Epidermal melanocyte (primary cell): ENCODE measurements at regions not wholly inside any gene's neighbourhood (a gene's known extent, or its start where the extent isn't known, plus 50 kb on each side); places are given as distances from the start of the nearest gene placed in this dataset.
"Not testable (repeated sequence)": the region's sequence is repeated elsewhere in the genome, so short reads cannot be mapped to it uniquely, and the experiment has no call there.

Experiments used
- DNase-seq: peaks from one replicate; pipeline ENCODE4 v3.0.0; 2011; ENCODE audit warnings: low spot score; ENCODE audit not compliant: insufficient read length

DNA sequence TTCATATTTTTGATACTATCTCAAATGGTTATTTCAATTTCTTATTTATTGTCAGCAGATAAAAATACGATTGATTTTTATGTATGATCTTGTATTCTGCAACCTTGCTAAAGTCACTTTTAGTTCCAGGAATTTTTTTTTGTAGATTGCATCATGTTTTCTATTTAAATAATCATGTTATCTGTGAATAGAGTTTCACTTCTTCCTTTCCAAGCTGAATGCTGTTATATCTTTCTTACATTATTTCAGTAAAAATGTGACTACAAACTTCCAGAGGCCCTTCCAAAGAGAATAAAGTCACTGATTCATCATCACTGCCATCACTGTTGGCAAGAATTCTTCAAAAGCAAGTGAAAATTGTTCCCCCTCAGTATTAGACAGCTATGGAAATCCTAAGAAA lies 104.7 kb upstream of the RAP1B start:
- no peak for DNase-seq

GRCh38 chr12:68506619-68507018 lies 104.1 kb upstream of the RAP1B start:
- no peak for DNase-seq

- no peak for DNase-seq
Measured at GRCh38 chr12:68507657-68508056, 103.0 kb upstream of the RAP1B start.

DNA sequence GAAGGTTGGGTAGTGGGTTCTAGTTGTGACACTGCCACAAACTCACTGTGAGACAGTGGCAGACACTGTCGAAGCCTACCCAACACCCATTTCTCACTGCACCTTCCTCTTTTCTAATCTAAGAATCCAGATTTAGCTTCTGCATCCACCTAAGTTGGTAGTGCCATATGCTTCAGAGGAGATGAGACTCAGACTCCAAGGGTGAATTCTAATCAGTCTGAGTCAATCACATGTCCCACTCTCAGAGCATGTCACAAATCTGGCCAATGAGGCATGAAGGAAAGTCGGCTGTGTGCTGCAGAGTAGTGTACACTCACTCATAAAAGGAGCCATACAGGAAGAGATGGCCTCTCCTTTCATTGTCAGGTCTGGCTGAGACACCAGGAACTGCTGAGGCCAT lies 102.1 kb upstream of the RAP1B start:
- DNase-seq, result no peak

DNA sequence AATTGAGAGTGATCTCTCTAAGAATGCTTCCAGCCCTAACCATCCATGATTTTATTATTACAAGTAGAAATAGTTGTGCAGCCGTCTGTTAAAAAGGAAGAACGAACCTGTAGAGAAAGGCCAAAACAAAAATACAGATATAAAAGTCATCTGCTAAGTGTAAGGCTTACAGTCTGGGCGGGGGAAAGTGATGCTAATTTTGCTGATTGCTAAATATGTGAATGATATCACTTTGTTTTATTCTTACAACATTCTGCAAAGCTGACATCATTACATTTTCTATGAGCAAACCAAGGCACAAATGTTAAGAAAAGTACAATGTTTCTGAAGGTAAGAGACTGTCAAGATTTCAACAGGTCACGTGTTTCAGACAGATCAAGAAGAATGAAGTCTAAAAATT lies 101.5 kb upstream of the RAP1B start:
- DNase-seq, result no peak

- DNase-seq, result no peak
Measured at GRCh38 chr12:68510397-68510796, 100.3 kb upstream of the RAP1B start.

DNA sequence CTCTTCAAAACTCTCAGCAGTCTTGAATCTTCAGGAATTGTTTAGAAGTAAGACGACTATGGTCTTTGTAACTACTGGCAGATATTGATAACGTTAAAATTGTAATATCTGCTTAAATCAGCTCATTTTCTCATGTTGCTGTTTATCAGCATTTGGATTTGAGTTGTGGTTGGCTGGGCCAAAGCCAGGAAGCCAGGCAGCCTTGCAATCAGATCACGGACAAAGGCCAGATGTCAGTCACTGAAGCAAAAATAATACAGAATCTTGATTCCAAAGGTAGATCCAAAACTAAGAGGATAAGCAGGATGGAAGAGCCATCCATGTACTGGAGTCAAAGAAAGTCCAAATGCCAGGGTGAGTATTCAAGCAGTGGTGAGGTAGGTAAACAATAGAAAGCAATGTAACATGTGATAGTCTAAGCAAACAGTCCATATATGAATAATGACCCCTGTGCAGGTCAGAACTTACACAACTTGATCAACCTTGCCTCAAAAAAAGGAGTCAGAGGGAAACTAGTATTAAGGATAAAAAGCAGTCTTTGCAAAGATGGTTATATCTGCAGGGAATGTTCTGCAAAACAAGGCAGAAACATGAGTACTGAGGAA lies 95.8 kb upstream of the RAP1B start:
- no peak for DNase-seq

GRCh38 chr12:68515793-68516192 lies 94.9 kb upstream of the RAP1B start:
- no peak for DNase-seq

GRCh38 chr12:68521321-68521839 lies 89.3 kb upstream of the RAP1B start:
- DNase-seq, result no peak

DNA sequence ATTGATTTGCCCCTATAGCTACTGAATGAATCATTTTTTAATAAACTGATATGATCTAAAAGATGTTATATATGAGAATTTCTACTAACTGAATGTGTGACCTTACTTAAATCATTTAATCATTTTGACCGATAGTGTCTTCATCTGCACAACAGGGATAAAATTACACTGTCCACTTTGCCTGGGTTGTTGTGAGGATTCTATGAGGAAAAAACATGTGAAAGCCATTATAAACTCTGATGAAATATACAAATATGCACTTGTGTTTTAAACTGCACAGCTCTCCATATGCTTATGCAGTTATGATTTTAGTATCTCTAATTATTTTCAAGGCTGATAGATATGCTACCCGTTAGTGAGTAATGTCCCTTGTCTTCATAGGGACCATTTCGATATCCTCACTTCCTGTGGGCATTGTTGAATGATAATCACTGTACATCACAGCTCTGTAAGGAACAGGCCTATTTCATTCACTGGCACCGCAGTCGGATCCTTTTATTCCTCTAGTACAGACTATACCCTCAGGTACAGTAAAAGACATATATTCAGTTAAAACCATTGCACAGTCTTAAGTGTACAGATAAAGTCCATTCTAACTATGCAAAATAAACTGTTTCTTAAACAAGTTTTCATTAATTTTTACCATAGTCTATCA lies 88.7 kb upstream of the RAP1B start:
- no peak for DNase-seq

- no peak for DNase-seq
Measured at GRCh38 chr12:68529466-68529865, 81.2 kb upstream of the RAP1B start.

- no peak for DNase-seq
Measured at GRCh38 chr12:68529869-68530268, 80.8 kb upstream of the RAP1B start.

GRCh38 chr12:68530299-68530698 lies 80.4 kb upstream of the RAP1B start:
- no peak for DNase-seq

GRCh38 chr12:68530965-68531364 lies 79.7 kb upstream of the RAP1B start:
- no peak for DNase-seq

DNA sequence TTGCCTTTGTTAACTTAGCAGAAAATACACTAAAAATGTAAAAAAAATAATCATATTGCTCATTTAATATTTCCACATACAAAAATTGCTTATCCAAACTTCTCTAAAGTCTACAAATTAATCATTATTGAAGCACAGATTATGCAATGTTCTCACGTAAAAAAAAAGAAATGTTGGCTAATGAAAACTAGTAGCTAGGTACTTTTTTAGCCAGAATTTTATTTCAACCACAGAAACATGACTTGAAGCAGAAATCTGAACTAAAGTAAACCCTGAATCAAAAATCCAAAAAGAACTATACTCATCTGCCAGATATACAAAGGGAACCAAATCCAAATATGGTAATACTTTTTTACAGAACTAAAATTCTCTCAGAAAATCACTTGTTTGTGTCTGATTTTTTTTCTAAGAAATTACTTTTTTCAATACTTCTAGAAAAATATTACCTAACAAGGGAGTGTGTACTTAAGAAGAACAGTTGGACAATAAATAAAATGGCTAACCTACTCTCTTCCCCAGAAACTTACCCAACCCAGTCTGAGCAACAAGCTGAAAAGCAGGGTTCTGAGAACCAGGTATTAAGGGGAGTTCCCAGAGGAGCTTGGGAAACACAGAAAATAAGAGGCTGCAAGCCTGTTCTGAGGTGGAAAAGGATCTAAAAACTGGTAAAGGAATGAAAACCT lies 78.4 kb upstream of the RAP1B start:
- DNase-seq, result no peak

DNA sequence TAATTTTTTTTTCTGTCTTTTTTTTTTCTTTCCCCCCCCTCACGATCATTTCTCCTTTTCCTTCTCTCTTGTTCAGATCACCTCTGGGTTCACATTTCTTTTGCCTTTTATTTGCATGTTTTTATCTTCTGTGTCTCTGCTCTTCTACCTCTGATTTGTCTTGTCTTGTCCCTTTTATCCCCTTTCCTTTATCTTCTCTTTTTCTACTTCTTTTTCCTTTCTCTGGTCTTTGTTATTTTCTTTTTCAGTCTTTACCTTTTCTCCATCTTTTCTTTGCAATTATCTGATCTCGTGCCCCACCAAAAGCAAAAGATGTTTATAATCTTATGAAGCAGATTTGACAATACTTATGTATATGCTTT lies 77.8 kb upstream of the RAP1B start:
- no peak for DNase-seq

DNA sequence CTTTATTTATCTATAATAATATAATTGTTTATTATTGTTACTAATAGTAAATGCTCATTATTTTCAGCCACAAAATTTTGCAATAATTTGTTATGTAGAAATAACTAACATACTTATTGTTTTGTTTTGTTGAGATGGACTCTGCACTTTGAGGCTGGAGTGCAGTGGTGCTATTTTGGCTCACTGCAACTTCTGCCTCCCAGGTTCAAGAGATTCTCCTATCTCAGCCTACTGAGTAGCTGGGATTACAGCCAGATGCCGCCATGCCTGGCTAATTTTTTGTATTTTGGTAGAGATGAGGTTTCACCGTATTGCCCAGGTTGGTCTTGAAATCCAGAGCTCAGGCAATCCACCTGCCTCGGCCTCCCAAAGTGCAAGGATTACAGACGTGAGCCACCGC lies 76.6 kb upstream of the RAP1B start:
- DNase-seq, result no peak

GRCh38 chr12:68536885-68537485 lies 73.7 kb upstream of the RAP1B start:
- no peak for DNase-seq

DNA sequence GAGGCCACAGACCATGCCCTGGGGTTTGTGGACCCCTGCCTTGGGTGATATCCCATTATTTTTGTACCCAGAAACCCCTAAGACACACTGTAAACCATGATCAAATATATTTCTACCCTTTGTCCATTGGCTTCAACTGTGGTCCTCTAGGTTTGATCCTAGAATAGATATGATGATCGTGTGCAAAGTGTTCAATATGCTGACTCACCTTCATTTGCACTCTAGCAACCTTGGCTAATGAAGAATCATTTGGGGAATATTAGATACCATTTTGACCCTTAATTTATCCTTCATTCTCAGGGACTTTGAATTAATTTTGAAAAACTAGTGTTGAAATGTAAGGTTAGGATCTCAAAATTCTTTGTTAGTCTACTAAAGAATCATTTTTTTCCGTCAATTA lies 73.1 kb upstream of the RAP1B start:
- DNase-seq, result no peak

DNA sequence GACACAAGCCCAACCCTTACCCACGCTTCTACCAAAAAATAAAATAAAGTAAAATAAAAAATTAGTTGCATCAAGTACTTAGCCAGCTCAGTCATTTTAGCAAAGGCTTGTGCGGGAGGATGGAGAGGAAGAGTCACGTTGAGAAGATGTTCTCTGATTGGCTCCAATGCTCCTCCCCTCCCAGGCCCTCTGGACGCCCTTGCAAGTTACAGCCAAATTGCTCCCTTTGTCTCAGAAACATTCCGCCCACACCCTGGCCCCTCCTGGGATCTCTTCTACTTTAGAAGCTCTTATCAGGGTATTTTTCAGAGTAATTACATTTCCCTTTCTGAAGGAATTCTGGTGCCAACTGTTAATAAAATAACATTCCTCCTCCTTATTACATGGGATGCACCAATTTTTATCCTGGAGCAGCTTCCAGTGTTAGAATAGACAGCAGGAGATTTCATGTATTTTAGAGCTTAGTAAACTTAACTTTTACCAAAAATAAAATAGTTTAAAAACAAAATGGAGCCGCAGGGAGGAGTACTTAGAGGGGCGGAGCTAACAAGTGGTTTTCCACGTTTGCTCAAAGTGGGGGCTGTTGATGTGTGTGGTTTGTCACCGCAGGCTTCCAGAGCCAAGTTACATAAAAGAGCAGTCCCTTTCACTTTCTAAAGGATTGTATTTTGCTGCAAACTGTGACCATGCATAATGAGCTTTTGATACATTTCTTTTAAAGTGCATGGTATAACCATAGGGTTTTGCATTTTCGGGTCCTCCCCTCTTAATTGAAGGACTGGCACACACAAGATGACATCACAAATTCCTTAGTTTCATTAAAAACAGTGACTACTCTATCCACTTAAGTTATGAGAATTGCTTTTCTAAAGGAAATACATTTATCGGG lies 71.7 kb upstream of the RAP1B start:
- no peak for DNase-seq

DNA sequence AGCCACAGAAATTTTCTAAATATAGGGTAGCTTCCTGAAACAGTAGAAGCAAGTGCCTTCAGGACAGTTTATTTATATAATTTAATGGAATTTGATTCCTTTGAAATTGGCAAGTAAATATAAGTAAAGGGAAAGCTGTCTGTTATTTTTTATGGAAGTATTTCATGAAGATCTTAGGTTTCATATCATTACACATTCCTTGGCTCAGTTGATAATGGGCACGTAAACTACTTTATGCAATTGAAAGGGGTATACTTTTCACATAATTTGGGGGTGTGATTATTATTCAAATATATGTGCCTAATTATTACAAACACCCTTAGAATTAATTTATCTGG lies 71.1 kb upstream of the RAP1B start:
- DNase-seq, result no peak

DNA sequence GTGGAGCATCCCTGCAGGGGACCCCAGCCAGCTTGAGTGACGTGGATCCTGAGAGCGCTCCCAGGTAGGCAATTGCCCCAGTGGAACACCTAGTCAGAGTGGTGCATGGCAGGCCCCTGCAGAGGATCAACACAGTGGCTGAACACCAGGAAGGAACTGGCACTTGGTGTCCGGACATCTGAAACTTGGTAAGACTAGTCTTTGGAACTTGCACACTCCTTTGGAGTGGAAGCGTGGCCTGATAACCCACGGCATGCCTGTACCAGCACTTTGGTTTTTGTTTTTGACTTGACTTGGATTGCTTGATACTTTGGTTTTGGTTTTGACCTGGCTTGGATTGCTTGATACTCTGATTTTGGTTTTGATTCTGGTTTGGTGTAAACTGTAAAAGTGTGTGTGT lies 69.9 kb upstream of the RAP1B start:
- not testable (repeated sequence) for DNase-seq
